ENCODE measurements at regions not wholly inside any gene's neighbourhood (a gene's known extent, or its start where the extent isn't known, plus 50 kb on each side); places are given as distances from the start of the nearest gene placed in this dataset.

DNA sequence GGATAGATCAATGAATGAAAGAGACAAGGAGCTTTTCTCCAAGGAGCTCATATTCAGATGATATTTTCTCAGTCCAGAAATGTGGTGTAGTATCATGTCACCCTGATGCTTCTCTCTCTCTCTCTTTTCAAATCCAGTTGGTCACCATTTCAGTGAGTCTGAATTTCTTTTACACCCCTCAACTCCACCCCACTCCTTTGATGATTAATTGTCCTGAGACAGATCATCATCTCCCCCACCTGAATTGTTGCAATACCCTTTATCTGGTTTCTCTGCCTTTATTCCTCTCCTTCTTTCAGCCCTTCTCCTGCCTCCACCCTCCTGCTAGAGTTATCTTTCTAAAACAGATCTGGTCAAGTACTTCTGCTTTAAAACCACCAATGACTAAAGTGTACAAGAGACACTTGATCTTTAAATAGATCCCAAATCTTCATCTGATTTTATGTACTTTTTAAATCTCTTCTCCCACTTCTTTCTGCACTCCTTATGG is 299.8 kb downstream of the KLF5 start:
- H3K36me3 ChIP-seq = no peaks in the 10 kb centered on the region
- H3K4me1 ChIP-seq = no peaks in the 10 kb centered on the region
- no peak overlapping the region for H3K4me3 ChIP-seq
- no peaks in the 10 kb centered on the region for H3K9me3 ChIP-seq
- no peak for TF ChIP-seq CTCF (IDR thresholded peaks at IDR 0.05)
- intact Hi-C loops (cut with DNase I) = no loop called here
- DNase-seq (ENCODE audit: low spot score in 2 of 2) = no peak
- H3K27ac ChIP-seq = no peak overlapping the region
- H3K27me3 ChIP-seq = no peaks in the 10 kb centered on the region

GRCh38 chr13:73355134-73355533 is 296.3 kb downstream of the KLF5 start:
- H3K36me3 ChIP-seq = no peaks in the 10 kb centered on the region
- no peak overlapping the region for H3K27ac ChIP-seq
- intact Hi-C loops (cut with DNase I) = no loop called here
- H3K9me3 ChIP-seq = no peaks in the 10 kb centered on the region
- no peak overlapping the region for H3K4me3 ChIP-seq
- no peak for DNase-seq (ENCODE audit: low spot score in 2 of 2)
- H3K27me3 ChIP-seq = no peaks in the 10 kb centered on the region
- H3K4me1 ChIP-seq = no peaks in the 10 kb centered on the region
- TF ChIP-seq CTCF (IDR thresholded peaks at IDR 0.05) = no peak

- intact Hi-C loops (cut with DNase I) = no loop called here
- no peaks in the 10 kb centered on the region for H3K4me1 ChIP-seq
These were observed 292.9 kb downstream of the KLF5 start for GRCh38 chr13:73351730-73352129.

DNA sequence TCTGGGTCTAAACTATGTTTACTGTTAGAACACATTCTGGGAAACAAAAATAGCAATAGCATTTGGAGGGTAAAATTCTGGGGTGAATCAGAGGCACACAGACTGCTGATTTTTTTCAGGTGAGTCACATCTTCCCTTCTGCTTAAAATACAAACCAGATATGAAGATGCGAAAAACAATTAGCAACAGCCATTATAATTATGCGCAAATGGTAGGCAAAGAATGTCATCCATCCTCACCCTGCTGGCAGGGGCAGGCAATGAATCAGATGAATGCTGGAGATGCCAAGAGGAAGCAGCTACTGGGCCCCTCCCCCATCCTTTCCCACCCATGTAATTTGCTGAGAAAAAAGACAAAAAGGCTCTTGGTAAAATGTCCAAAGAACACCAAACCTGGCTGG is 282.9 kb downstream of the KLF5 start:
- H3K4me1 ChIP-seq = no peaks in the 10 kb centered on the region
- H3K27me3 ChIP-seq = no peaks in the 10 kb centered on the region
- TF ChIP-seq CTCF (IDR thresholded peaks at IDR 0.05) = no peak

More at GRCh38 chr13:73351730-73352129, 292.9 kb downstream of the KLF5 start:
- no peaks in the 10 kb centered on the region for H3K27me3 ChIP-seq
- no peaks in the 10 kb centered on the region for H3K36me3 ChIP-seq
- H3K4me3 ChIP-seq = no peak overlapping the region
- no peak for TF ChIP-seq CTCF (IDR thresholded peaks at IDR 0.05)
- no peak overlapping the region for H3K27ac ChIP-seq
- H3K9me3 ChIP-seq = no peaks in the 10 kb centered on the region
- DNase-seq (ENCODE audit: low spot score in 2 of 2) = no peak

DNA sequence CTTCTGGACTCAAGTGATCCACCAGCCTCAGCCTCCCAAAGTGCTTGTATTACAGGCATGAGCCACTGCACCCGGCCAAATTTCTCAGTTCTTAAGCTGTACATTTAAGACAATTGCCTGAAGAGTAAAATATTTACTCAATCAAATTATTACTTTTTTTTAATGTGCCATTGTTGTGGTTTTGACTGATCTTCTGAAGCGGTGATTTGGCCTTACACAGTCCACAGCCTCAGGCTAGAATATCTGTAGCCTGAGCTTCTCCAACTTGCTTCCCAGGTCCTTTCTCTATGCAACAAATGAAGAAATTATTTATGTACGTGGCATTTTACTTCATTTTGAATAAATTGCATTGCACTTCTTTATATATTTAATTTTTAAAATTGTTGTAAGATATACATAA is 281.3 kb downstream of the KLF5 start:
- Histone ChIP-seq H3K27ac (no peak overlapping the region), H3K4me1 (no peaks in the 10 kb centered on the region), H3K36me3 (no peaks in the 10 kb centered on the region), H3K27me3 (no peaks in the 10 kb centered on the region), H3K9me3 (no peaks in the 10 kb centered on the region), H3K4me3 (no peak overlapping the region)
- no peak for DNase-seq (ENCODE audit: low spot score in 2 of 2)
- no peak for TF ChIP-seq CTCF (IDR thresholded peaks at IDR 0.05)
- intact Hi-C loops (cut with DNase I) = no loop called here

More for the DNA sequence above, 282.9 kb downstream of the KLF5 start:
- intact Hi-C loops (cut with DNase I) = no loop called here
- no peak overlapping the region for H3K27ac ChIP-seq
- no peak for DNase-seq (ENCODE audit: low spot score in 2 of 2)
- H3K9me3 ChIP-seq = no peaks in the 10 kb centered on the region
- H3K36me3 ChIP-seq = no peaks in the 10 kb centered on the region
- H3K4me3 ChIP-seq = no peak overlapping the region

DNA sequence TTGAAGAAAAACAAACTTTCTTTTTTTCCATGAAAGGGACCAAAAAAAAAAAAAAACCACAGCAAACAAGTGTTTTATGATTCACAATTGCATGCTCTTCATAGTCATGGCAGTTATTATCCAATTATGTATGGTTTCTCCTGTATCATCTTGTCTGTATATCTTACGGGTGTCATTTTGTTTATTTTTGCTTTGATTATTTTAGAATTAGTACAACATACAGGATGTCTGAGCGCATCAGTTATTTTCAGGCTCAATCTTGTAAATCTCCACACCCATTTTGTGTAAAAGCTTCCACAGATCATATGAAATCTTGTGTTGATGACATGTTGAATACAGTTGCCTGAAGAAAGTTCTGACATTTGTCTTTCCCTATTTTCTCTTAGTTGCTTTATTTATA is 280.3 kb downstream of the KLF5 start:
- intact Hi-C loops (cut with DNase I) = loop anchor here (10.0 kb wide), 1 partner anchor 124 kb away; no protein-coding TSS in a partner anchor
- H3K27me3 ChIP-seq = no peaks in the 10 kb centered on the region

More for the DNA sequence above, 280.3 kb downstream of the KLF5 start:
- no peak for DNase-seq (ENCODE audit: low spot score in 2 of 2)
- no peak for TF ChIP-seq CTCF (IDR thresholded peaks at IDR 0.05)
- H3K36me3 ChIP-seq = no peaks in the 10 kb centered on the region
- H3K27ac ChIP-seq = no peak overlapping the region
- H3K4me3 ChIP-seq = no peak overlapping the region
- H3K9me3 ChIP-seq = no peaks in the 10 kb centered on the region
- H3K4me1 ChIP-seq = no peaks in the 10 kb centered on the region
